ENCODE measurements at regions not wholly inside any gene's neighbourhood (a gene's known extent, or its start where the extent isn't known, plus 50 kb on each side); places are given as distances from the start of the nearest gene placed in this dataset.
"Not testable (repeated sequence)": the region's sequence is repeated elsewhere in the genome, so short reads cannot be mapped to it uniquely, and the experiment has no call there.

DNA sequence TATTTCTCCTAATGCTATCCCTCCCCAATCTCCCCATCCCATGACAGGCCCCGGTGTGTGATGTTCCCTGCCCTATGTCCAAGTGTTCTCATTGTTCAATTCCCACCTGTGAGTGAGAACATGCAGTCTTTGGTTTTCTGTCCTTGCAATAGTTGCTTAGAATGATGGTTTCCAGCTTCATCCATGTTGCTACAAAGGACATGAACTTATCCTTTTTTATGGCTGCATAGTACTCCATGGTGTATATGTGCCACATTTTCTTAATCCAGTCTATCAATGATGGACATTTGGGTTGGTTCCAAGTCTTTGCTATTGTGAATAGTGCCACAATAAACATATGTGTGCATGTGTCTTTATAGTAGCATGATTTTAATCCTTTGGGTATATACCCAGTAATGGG is 51.3 kb upstream of the RIOK2 start:
- H3K4me2 ChIP-seq (ENCODE audit: low read length); H3F3A ChIP-seq (ENCODE audit: insufficient read depth, low read length, poor library complexity, severe bottlenecking); H3K9me2 ChIP-seq (ENCODE audit: insufficient read depth, low read length); H3K79me2 ChIP-seq (replicated peaks; ENCODE audit: insufficient read depth, low read length); H4K20me1 ChIP-seq (ENCODE audit: insufficient read depth); H2AFZ ChIP-seq (ENCODE audit: low read depth, low read length); H3K4me3 ChIP-seq (ENCODE audit: low read length); H3K27ac ChIP-seq (ENCODE audit: low read length); H3K27me3 ChIP-seq (ENCODE audit: insufficient read depth, low read depth, low read length); H3K9ac ChIP-seq (ENCODE audit: low read length); H3K36me3 ChIP-seq (ENCODE audit: insufficient read depth, low read length); H3K9me3 ChIP-seq (ENCODE audit: low read length): not testable (repeated sequence)

DNA sequence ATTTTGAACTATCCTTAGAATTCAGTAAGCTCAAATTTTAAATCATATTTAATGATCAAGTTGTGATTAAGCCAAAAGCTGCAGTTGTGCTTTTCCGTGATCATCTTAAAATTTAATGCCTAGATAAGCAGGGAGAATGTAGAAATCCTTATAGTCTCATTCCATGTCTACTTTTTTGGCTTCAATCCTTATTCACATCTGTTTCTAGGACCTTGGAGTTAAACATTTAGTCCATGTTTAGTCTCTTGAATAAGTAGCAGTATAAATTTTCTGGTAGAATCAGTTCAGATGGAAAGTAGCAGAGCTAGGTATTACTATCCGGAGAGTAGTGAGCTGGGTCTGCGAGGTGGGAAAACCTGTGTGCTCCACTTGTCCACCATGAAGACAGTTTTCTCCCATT is 59.3 kb upstream of the RIOK2 start:
- H3K4me3 ChIP-seq (ENCODE audit: low read length), result no peak overlapping the region
- no peak overlapping the region for H3K27ac ChIP-seq (ENCODE audit: low read length)
- H3K9me2 ChIP-seq (ENCODE audit: insufficient read depth, low read length), result no peaks in the 10 kb centered on the region
- no peaks in the 10 kb centered on the region for H3K9me3 ChIP-seq (ENCODE audit: low read length)
- H3K36me3 ChIP-seq (ENCODE audit: insufficient read depth, low read length), result no peaks in the 10 kb centered on the region
- TF ChIP-seq MXI1 (conservative IDR thresholded peaks at IDR 0.05; ENCODE audit: poor library complexity, severe bottlenecking), result no peak
- TF ChIP-seq, protein P1, sequence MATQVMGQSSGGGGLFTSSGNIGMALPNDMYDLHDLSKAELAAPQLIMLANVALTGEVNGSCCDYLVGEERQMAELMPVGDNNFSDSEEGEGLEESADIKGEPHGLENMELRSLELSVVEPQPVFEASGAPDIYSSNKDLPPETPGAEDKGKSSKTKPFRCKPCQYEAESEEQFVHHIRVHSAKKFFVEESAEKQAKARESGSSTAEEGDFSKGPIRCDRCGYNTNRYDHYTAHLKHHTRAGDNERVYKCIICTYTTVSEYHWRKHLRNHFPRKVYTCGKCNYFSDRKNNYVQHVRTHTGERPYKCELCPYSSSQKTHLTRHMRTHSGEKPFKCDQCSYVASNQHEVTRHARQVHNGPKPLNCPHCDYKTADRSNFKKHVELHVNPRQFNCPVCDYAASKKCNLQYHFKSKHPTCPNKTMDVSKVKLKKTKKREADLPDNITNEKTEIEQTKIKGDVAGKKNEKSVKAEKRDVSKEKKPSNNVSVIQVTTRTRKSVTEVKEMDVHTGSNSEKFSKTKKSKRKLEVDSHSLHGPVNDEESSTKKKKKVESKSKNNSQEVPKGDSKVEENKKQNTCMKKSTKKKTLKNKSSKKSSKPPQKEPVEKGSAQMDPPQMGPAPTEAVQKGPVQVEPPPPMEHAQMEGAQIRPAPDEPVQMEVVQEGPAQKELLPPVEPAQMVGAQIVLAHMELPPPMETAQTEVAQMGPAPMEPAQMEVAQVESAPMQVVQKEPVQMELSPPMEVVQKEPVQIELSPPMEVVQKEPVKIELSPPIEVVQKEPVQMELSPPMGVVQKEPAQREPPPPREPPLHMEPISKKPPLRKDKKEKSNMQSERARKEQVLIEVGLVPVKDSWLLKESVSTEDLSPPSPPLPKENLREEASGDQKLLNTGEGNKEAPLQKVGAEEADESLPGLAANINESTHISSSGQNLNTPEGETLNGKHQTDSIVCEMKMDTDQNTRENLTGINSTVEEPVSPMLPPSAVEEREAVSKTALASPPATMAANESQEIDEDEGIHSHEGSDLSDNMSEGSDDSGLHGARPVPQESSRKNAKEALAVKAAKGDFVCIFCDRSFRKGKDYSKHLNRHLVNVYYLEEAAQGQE (IDR thresholded peaks at IDR 0.05; ENCODE audit: borderline replicate concordance), result no peak
- no peak overlapping the region for H2AFZ ChIP-seq (ENCODE audit: low read depth, low read length)
- H3K4me2 ChIP-seq (ENCODE audit: low read length), result no peak overlapping the region
- no peaks in the 10 kb centered on the region for H3K79me2 ChIP-seq (replicated peaks; ENCODE audit: insufficient read depth, low read length)
- no peak overlapping the region for H3K9ac ChIP-seq (ENCODE audit: low read length)
- no peaks in the 10 kb centered on the region for H3K27me3 ChIP-seq (ENCODE audit: insufficient read depth, low read depth, low read length)
- no peaks in the 10 kb centered on the region for H3F3A ChIP-seq (ENCODE audit: insufficient read depth, low read length, poor library complexity, severe bottlenecking)
- H4K20me1 ChIP-seq (ENCODE audit: insufficient read depth), result no peaks in the 10 kb centered on the region

DNA sequence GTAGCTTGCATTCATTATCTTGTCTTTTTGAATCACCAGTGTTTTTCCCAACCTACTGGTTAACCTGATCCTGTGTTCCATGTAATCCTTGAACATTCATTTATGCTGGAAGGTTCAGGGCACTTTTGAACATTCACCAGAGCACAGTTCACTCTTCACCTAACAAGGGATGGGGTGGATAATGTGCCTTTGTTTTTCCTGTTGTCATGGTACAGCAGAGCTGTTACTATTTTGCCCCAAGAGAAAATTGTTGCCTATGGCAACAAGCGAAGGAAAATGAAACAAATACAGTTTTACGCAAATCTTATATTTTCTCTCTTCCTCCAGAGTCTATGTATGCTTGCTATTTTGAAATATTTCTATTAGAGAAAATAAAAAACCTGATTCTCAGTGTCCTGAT is 60.3 kb upstream of the RIOK2 start:
- TF ChIP-seq RAD21 (conservative IDR thresholded peaks at IDR 0.05) (no peak), POLR2AphosphoS5 (IDR thresholded peaks at IDR 0.05) (no peak), EP300 (conservative IDR thresholded peaks at IDR 0.05; ENCODE audit: poor library complexity, severe bottlenecking) (peak; percentile 69), MXI1 (conservative IDR thresholded peaks at IDR 0.05; ENCODE audit: poor library complexity, severe bottlenecking) (no peak), EZH2 (IDR thresholded peaks at IDR 0.05; ENCODE audit: borderline replicate concordance, insufficient read depth, low read length, poor library complexity, severe bottlenecking) (no peak), SMC3 (conservative IDR thresholded peaks at IDR 0.05; ENCODE audit: poor library complexity) (no peak), TAF1 (IDR thresholded peaks at IDR 0.05; ENCODE audit: low read depth) (no peak)
- TF ChIP-seq, protein P2, sequence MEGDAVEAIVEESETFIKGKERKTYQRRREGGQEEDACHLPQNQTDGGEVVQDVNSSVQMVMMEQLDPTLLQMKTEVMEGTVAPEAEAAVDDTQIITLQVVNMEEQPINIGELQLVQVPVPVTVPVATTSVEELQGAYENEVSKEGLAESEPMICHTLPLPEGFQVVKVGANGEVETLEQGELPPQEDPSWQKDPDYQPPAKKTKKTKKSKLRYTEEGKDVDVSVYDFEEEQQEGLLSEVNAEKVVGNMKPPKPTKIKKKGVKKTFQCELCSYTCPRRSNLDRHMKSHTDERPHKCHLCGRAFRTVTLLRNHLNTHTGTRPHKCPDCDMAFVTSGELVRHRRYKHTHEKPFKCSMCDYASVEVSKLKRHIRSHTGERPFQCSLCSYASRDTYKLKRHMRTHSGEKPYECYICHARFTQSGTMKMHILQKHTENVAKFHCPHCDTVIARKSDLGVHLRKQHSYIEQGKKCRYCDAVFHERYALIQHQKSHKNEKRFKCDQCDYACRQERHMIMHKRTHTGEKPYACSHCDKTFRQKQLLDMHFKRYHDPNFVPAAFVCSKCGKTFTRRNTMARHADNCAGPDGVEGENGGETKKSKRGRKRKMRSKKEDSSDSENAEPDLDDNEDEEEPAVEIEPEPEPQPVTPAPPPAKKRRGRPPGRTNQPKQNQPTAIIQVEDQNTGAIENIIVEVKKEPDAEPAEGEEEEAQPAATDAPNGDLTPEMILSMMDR (IDR thresholded peaks at IDR 0.05; ENCODE audit: poor library complexity, severe bottlenecking), result no peak
- no peak overlapping the region for H2AFZ ChIP-seq (ENCODE audit: low read depth, low read length)
- H3K27ac ChIP-seq (ENCODE audit: low read length), result no peak overlapping the region
- no peaks in the 10 kb centered on the region for H4K20me1 ChIP-seq (ENCODE audit: insufficient read depth)
- H3F3A ChIP-seq (ENCODE audit: insufficient read depth, low read length, poor library complexity, severe bottlenecking), result no peaks in the 10 kb centered on the region
- no peaks in the 10 kb centered on the region for H3K27me3 ChIP-seq (ENCODE audit: insufficient read depth, low read depth, low read length)
- no peak overlapping the region for H3K9ac ChIP-seq (ENCODE audit: low read length)
- no peaks in the 10 kb centered on the region for H3K79me2 ChIP-seq (replicated peaks; ENCODE audit: insufficient read depth, low read length)
- no peak overlapping the region for H3K4me2 ChIP-seq (ENCODE audit: low read length)
- no peaks in the 10 kb centered on the region for H3K36me3 ChIP-seq (ENCODE audit: insufficient read depth, low read length)
- no peaks in the 10 kb centered on the region for H3K9me3 ChIP-seq (ENCODE audit: low read length)
- H3K9me2 ChIP-seq (ENCODE audit: insufficient read depth, low read length), result no peaks in the 10 kb centered on the region
- no peak overlapping the region for H3K4me3 ChIP-seq (ENCODE audit: low read length)
